ENCODE measurements at regions not wholly inside any gene's neighbourhood (a gene's known extent, or its start where the extent isn't known, plus 50 kb on each side); places are given as distances from the start of the nearest gene placed in this dataset.

DNA sequence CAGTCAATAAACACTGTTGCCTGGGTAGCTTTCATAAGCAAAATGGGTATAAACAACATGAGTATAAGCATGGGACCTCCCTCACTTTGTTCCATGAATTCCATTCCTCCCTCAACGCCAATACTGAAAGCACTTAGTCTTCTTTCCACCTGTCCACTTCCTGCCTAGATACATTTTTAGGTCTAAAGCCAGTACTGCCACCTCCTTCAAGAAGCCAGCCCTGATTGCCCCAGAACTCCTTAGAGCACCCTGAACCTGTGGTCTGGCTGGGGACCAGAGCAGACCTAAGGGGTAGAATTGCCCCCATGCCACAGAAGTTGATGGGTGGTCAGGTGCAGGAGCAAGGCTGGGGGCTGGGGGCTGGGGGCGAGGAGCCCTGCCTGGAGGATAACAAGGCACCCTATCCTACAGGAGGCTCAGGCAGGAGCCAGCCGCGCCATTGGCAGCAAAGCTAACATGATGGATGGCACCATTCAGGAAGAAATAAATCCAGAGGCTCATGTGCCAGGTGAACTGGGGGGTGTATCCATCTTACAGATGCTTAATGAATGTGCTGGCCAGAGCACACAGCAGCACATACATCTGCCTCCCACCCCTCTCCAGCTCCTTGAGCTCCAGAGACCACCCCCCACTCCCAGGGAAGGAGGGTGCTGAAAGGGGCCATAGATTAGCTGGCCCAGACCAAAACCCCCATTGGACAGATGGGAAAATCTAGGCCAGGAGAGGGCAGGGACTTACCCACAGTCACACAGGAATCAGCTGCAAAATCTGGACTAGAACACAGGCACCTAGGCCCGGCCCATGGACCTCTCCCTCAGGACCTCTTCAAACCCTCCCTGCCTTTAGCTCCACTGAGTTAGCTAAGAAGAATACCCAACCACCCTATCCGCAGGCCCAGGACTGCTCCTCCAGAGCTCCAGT is 113.8 kb upstream of the LINGO1 start:
- Histone ChIP-seq H3K4me3 (no peak overlapping the region), H3K9ac (no peak overlapping the region), H3K27me3 (peaks cover 30% of the 10 kb centered on the region), H3K27ac (no peak overlapping the region), H4K20me1 (peaks cover 58% of the 10 kb centered on the region), H3K9me3 (no peaks in the 10 kb centered on the region), H3K4me1 (peaks cover 3% of the 10 kb centered on the region), H3K4me2 (no peak overlapping the region), H3K36me3 (no peaks in the 10 kb centered on the region)
- TF ChIP-seq Cebpa-rat (IDR thresholded peaks at IDR 0.05), result no peak

DNA sequence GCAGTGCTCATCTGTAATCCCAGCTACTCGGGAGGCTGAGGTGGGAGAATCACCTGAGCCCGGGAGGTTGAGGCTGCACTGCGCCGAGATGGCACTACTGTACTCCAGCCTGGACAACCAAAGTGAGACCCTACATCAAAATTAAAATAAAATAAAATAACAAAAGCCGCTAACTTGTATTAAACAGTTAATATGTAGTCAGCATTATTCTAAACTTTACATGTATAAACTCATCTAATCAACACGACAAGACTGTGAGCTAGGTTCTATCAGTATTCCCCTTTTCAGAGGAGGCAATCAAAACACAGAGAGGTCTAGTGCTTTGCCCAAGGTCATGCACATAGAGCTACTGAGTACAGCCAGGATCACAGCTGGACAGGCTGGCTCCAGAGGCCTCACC is 111.7 kb upstream of the LINGO1 start:
- Histone ChIP-seq H3K4me1 (peaks cover 11% of the 10 kb centered on the region), H3K27ac (no peak overlapping the region), H3K27me3 (peaks cover 51% of the 10 kb centered on the region), H3K4me2 (no peak overlapping the region), H3K9ac (no peak overlapping the region), H3K4me3 (no peak overlapping the region), H3K9me3 (no peaks in the 10 kb centered on the region), H3K36me3 (no peaks in the 10 kb centered on the region), H4K20me1 (peaks cover 61% of the 10 kb centered on the region)
- TF ChIP-seq Cebpa-rat (IDR thresholded peaks at IDR 0.05), result no peak

DNA sequence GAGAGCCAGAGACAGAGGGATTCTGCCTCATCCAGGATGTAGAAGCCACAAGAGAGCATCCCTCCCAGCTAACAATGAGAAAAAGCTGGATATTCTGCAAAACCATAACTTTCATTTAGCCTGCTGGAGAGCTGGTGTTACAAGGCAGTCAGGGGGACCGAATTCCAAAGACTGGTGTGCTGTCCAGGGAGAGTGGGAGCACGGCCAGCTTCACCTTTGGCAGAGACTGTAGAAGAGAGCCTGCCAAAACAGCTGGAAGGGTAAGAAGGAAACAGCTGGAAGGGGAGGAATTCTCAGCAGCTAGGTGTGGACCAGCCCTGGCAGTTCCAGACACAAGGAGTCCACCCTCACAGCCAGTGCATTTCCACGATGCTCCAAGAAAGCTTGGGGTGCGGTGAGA is 109.9 kb upstream of the LINGO1 start:
- Histone ChIP-seq H4K20me1 (peaks cover 63% of the 10 kb centered on the region), H3K9me3 (no peaks in the 10 kb centered on the region), H3K4me1 (peaks cover 22% of the 10 kb centered on the region), H3K9ac (no peak overlapping the region), H3K4me2 (no peak overlapping the region), H3K36me3 (no peaks in the 10 kb centered on the region), H3K27me3 (peaks cover 53% of the 10 kb centered on the region), H3K27ac (no peak overlapping the region), H3K4me3 (no peak overlapping the region)
- TF ChIP-seq Cebpa-rat (IDR thresholded peaks at IDR 0.05), result no peak

DNA sequence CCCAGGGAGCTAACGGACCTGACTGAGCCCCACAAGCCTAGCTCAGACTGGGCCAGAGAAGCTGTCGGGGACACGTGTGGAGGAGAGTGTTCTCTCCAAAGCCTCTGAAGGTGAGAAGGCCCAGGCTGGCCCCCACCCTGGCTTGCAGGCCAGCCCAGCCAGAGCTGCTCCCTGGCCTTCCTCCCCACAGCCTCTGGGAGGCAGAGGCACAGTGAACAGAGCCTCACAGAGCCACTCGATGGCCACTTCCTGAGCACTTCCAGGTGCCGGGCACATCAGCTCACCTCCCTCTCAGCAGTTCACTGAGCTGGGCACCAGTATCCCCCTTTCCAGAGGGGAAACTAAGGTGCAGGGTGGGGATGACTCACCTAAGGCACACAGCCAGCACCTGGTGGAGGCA is 109.4 kb upstream of the LINGO1 start:
- H3K4me3 ChIP-seq, result no peak overlapping the region
- TF ChIP-seq Cebpa-rat (IDR thresholded peaks at IDR 0.05), result no peak
- H3K27ac ChIP-seq, result no peak overlapping the region
- H3K4me2 ChIP-seq, result no peak overlapping the region
- H3K27me3 ChIP-seq, result peaks cover 53% of the 10 kb centered on the region
- peaks cover 22% of the 10 kb centered on the region for H3K4me1 ChIP-seq
- H3K9me3 ChIP-seq, result no peaks in the 10 kb centered on the region
- peaks cover 62% of the 10 kb centered on the region for H4K20me1 ChIP-seq
- no peaks in the 10 kb centered on the region for H3K36me3 ChIP-seq
- no peak overlapping the region for H3K9ac ChIP-seq

DNA sequence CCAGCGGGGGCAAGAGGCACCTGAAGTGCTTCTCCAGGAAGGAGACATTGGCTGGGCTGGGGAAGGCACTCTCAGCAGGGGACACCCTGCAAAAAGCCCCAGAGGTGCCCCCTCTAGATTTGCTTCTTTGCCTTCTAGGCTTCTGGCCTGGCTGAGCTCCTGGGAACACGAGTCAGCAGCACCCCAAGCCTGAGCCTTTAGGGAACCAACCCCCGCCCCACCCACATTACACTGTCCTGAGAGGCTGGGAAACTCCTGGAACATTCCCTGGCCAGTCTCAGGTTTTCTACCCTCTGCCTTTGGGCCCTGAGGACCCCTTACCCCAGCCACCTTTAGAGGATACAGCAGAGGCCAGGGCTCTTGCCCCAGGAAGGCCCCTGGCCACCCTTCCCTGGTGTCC is 108.4 kb upstream of the LINGO1 start:
- H3K4me3 ChIP-seq, result no peak overlapping the region
- H3K4me1 ChIP-seq, result peaks cover 22% of the 10 kb centered on the region
- H3K27ac ChIP-seq, result no peak overlapping the region
- H3K9ac ChIP-seq, result no peak overlapping the region
- no peaks in the 10 kb centered on the region for H3K9me3 ChIP-seq
- no peaks in the 10 kb centered on the region for H3K36me3 ChIP-seq
- peaks cover 53% of the 10 kb centered on the region for H3K27me3 ChIP-seq
- peak overlapping the region; percentile 49 for H3K4me2 ChIP-seq
- TF ChIP-seq Cebpa-rat (IDR thresholded peaks at IDR 0.05), result no peak
- H4K20me1 ChIP-seq, result peaks cover 52% of the 10 kb centered on the region

DNA sequence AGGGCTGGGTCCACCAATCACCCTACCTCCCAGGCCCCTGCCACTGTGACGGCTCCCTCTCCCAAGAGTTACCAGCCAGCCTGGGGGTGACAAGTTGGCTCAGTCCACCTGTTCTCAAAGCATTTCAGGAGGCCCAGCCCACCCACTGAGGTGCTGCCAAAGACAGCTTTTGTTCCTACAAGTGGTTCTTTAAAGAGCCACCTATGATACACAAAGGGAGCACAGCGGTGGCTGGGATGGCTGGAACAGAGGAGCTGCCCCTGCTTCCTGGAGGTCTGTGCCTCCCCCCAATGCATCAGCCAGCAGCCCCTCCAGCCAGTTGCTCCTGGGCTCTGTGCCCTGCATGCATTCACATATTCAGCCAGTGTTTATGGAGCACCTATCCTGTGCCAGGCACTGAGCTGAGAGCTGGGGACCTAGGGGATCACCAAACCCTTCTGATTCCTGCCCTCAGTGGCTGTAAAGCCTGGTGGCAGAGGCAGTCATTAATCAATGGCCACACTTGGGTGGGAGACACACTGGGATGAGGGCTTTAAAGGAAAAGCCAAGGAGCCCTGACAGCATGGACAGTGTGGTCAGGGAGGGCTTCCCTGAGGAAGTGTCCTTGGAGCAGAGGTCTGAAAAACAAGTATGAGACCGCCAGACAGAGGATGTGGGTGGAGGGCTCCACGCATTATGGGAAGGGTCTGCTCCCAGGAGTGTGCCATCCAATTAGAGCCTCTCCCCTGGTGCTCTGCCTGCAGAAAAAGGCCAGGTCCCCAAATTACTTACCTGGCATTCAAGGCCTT is 107.1 kb upstream of the LINGO1 start:
- Histone ChIP-seq H3K4me1 (peaks cover 22% of the 10 kb centered on the region), H3K27ac (no peak overlapping the region), H3K9ac (no peak overlapping the region), H3K4me2 (no peak overlapping the region), H3K4me3 (no peak overlapping the region), H3K9me3 (no peaks in the 10 kb centered on the region), H3K36me3 (no peaks in the 10 kb centered on the region), H3K27me3 (peaks cover 53% of the 10 kb centered on the region), H4K20me1 (peaks cover 52% of the 10 kb centered on the region)
- TF ChIP-seq Cebpa-rat (IDR thresholded peaks at IDR 0.05), result no peak

DNA sequence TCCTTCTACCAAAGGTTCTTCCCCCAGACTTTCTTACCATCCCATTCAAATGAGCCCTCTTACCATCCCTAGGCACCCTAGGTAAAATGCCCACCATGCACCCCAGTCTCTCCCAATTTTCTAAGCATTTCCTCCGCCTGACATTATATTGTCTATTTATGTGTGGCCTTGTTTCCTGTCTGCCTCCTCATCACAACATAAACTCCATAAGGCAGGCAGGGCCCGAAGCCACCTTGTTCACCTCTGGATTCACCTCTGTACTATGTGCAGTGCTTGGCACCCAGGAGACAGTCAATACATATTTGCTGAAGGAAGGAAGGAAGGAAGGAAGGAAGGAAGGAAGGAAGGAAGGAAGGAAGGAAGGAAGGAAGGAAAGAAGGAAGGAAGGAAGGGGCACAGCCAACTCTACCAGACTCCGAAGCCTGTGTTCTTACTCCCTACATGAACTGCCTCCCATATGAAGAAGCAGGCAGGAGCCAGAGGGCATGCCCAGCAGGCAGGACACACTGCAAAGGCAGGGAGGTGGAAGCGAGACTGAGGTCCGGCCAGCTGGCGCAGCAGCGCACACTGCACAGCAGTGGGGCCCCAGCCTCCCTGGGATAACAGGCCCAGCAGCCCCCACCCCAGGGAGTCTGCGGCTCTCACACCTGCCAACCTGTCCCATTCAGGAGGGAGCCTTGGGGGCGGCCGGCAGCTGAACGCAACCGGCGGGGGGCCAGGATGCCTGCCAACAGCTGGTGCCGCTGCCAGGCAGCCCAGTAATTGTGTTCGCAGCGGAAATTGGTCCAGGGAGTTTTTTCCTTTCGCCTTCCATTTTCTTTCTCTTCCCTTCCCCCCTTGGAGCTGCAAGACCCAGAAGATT is 106.0 kb upstream of the LINGO1 start:
- H3K36me3 ChIP-seq, result no peaks in the 10 kb centered on the region
- 0 out of 2 replicates have a peak overlapping the region, but pooled peaks have one; percentile 9 for H3K4me2 ChIP-seq
- no peak overlapping the region for H3K27ac ChIP-seq
- peaks cover 45% of the 10 kb centered on the region for H3K27me3 ChIP-seq
- H4K20me1 ChIP-seq, result peaks cover 41% of the 10 kb centered on the region
- no peaks in the 10 kb centered on the region for H3K9me3 ChIP-seq
- H3K4me1 ChIP-seq, result peaks cover 22% of the 10 kb centered on the region
- no peak overlapping the region for H3K4me3 ChIP-seq
- no peak for TF ChIP-seq Cebpa-rat (IDR thresholded peaks at IDR 0.05)
- H3K9ac ChIP-seq, result no peak overlapping the region

DNA sequence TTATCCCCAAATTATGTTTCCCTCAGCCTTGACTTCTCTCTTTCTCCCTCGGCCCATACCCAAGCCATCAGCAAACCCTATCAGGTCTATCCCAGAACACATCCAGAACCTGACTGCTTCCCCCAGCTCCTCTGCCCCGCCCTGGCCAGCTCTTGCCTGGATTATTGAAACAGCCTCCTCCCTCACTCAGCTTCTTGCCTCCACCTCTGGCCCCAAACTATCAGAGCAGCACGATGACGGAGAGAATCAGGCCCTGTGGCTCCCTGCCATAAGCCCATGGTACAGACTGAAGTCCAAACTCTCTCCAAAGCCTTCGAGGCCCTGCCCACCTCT is 105.3 kb upstream of the LINGO1 start:
- Histone ChIP-seq H3K4me3 (no peak overlapping the region), H3K4me2 (no peak overlapping the region)

DNA sequence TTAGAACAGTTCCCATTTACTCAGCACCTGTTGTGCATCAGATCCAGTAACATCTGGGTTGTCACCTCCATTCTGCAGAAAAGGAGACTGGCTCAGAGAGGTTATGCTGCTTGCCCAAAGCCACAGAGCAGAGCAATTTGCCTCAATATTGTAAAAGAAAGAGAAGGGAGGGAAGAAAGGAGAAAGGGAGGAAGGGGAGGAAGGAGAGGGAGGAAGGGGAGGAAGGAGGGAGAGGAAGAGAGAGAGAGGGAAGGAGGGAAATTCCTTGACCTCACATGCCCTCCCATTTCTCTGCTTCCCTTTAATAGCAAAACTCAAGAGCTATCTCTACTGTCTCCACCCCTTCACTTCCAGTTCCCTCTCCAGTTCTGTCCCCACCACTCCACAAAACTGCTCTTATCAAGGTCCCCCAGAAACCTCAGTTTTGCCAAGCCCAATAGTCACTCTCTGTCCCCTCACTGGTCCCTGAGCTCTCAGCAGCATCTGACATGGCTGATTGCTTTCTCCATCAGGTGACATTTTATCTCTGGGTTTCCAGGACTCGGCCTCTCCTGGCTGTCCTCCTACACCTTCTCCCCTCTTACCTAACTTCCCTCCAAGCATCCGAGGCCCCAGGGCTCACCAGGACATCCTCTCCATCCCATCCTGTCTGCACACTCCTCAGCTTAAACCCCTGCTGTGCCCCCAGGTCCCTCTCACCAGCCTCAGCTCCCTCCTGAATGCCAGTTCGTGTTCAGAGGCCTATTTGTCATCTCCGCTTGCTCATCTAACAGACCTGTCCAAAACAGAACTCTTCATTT is 104.7 kb upstream of the LINGO1 start:
- Histone ChIP-seq H3K27me3 (peaks cover 33% of the 10 kb centered on the region), H3K4me3 (no peak overlapping the region), H3K27ac (no peak overlapping the region), H3K4me1 (peaks cover 22% of the 10 kb centered on the region), H3K9ac (no peak overlapping the region), H3K36me3 (no peaks in the 10 kb centered on the region), H3K4me2 (no peak overlapping the region), H4K20me1 (peaks cover 29% of the 10 kb centered on the region; the same call in 1 of the 2 replicates), H3K9me3 (no peaks in the 10 kb centered on the region)
- no peak for TF ChIP-seq Cebpa-rat (IDR thresholded peaks at IDR 0.05)

More for the DNA sequence above, 105.3 kb upstream of the LINGO1 start:
- no peak for TF ChIP-seq Cebpa-rat (IDR thresholded peaks at IDR 0.05)
- Histone ChIP-seq H3K27ac (no peak overlapping the region), H3K9me3 (no peaks in the 10 kb centered on the region), H3K9ac (no peak overlapping the region), H3K36me3 (no peaks in the 10 kb centered on the region), H3K27me3 (peaks cover 39% of the 10 kb centered on the region), H3K4me1 (peaks cover 22% of the 10 kb centered on the region), H4K20me1 (peaks cover 34% of the 10 kb centered on the region)
